GM12878 (cell line): ENCODE measurements at regions not wholly inside any gene's neighbourhood (a gene's known extent, or its start where the extent isn't known, plus 50 kb on each side); places are given as distances from the start of the nearest gene placed in this dataset.

Source experiments
- ATAC-seq: fragments of 200-7000 bp; cut with Tn5 transposase; 3 replicates; pipeline ENCODE4 v1.9.1; 2020; ENCODE audit warnings: mild to moderate bottlenecking, moderate library complexity
- BruUV-seq: library from RNA; stranded (reverse); fragments of 400-500 nt; replicated peaks from 2 replicates; lab custom pipeline; 2021; lab: Mats Ljungman, UMichigan
- CTCF ChIA-PET: fragments of 300-600 bp; sonication (Branson Sonifier 250); formaldehyde crosslinking; extraction: SDS; loops from one replicate; lab custom pipeline; 2021; ENCODE audit warnings: inconsistent platforms; lab: Yijun Ruan, JAX
- POLR2A ChIA-PET: fragments of 350-600 bp; formaldehyde crosslinking; extraction: SDS; loops from one replicate; lab custom pipeline; 2021; ENCODE audit warnings: inconsistent platforms; lab: Charles Lee
- RAD21 ChIA-PET: fragments of 300-600 bp; sonication (Branson Sonifier 250); formaldehyde crosslinking; loops from one replicate; lab custom pipeline; 2023; ENCODE audit warnings: antibody characterized with exemption; ENCODE audit not compliant: unreplicated experiment; lab: Charles Lee
- SMC1A ChIA-PET: fragments of 300-600 bp; sonication (Branson Sonifier 250); formaldehyde crosslinking; loops from one replicate; lab custom pipeline; 2023; ENCODE audit not compliant: unreplicated experiment, uncharacterized antibody; lab: Charles Lee
- DNase-seq: peaks from one replicate; pipeline ENCODE4 v3.0.0-alpha.2; 2011; ENCODE audit warnings: low read depth, low spot score
- FAIRE-seq: peaks from 3 replicates; lab custom pipeline; 2011; peaks lifted over from hg19 to GRCh38; lab: Jason Lieb, UNC
- H2AFZ ChIP-seq: 2 replicates; pipeline ENCODE4 v1.6.0; 2011; ENCODE audit warnings: low read depth, low read length, control low read depth; ENCODE audit not compliant: control insufficient read depth
- H3K27ac ChIP-seq: 2 replicates; pipeline ENCODE4 v1.5.1; 2011; ENCODE audit warnings: control low read depth; ENCODE audit not compliant: control insufficient read depth, insufficient read depth
- H3K27me3 ChIP-seq, 2 experiments: replicated peaks in 1 of 2; 2 replicates each; pipeline versions ENCODE4 v1.6.0 to v1.6.1; 2011; ENCODE audit warnings: low read length in 1 of 2; ENCODE audit not compliant: control insufficient read depth in 2 of 2, insufficient read depth in 2 of 2
- H3K36me3 ChIP-seq, 2 experiments: 2 replicates each; pipeline ENCODE4 v1.5.1; 2011; ENCODE audit warnings: low read length in 1 of 2; ENCODE audit not compliant: control insufficient read depth in 2 of 2, insufficient read depth in 2 of 2
- H3K4me1 ChIP-seq: 2 replicates; pipeline ENCODE4 v1.6.1; 2011; ENCODE audit warnings: mild to moderate bottlenecking, low read length, moderate library complexity, mixed read lengths; ENCODE audit not compliant: control insufficient read depth, insufficient read depth
- H3K4me2 ChIP-seq: 2 replicates; pipeline ENCODE4 v1.6.0; 2011; ENCODE audit warnings: control low read depth; ENCODE audit not compliant: control insufficient read depth, insufficient read depth
- H3K4me3 ChIP-seq: fragments of 200-600 bp; sonication (generic); 2 replicates; pipeline ENCODE4 v1.5.1; 2016
- H3K79me2 ChIP-seq: 2 replicates; pipeline ENCODE4 v1.6.0; 2011; ENCODE audit warnings: low read length; ENCODE audit not compliant: control insufficient read depth, insufficient read depth
- H3K9ac ChIP-seq: 2 replicates; pipeline ENCODE4 v1.8.0; 2011; ENCODE audit warnings: low read length, control low read depth, mixed read lengths; ENCODE audit not compliant: control insufficient read depth, insufficient read depth
- H3K9me3 ChIP-seq: replicated peaks from 3 replicates; pipeline ENCODE4 v1.5.1; 2011; ENCODE audit warnings: mild to moderate bottlenecking, low read length; ENCODE audit not compliant: control insufficient read depth, insufficient read depth
- H4K20me1 ChIP-seq: 2 replicates; pipeline ENCODE4 v1.6.0; 2011; ENCODE audit not compliant: control insufficient read depth, insufficient read depth
- BCLAF1 ChIP-seq: fragments of 450-650 bp; IDR thresholded peaks from 2 replicates; pipeline ENCODE4 v1.6.1; 2017; ENCODE audit warnings: antibody characterized with exemption, mild to moderate bottlenecking, moderate library complexity
- HDAC2 ChIP-seq: fragments of 200-600 bp; sonication (generic); IDR thresholded peaks from 2 replicates; pipeline ENCODE4 v1.6.1; 2017
- HDAC6 ChIP-seq: fragments of 200-600 bp; sonication (generic); IDR thresholded peaks from one replicate; pipeline ENCODE4 v1.8.0; 2017; ENCODE audit warnings: antibody characterized with exemption; ENCODE audit not compliant: unreplicated experiment
- IKZF1 ChIP-seq: fragments of 450-650 bp; conservative IDR thresholded peaks from 2 replicates; pipeline ENCODE4 v1.6.1; 2017; ENCODE audit warnings: antibody characterized with exemption, mild to moderate bottlenecking
- JUNB ChIP-seq: IDR thresholded peaks from 2 replicates; pipeline ENCODE4 v1.6.1; 2016; ENCODE audit warnings: antibody characterized with exemption, mild to moderate bottlenecking
- MEF2A ChIP-seq: IDR thresholded peaks from 2 replicates; pipeline ENCODE4 v1.6.1; 2011; ENCODE audit warnings: low read depth, mild to moderate bottlenecking, low read length, moderate library complexity; ENCODE audit not compliant: insufficient read depth
- MLLT1 ChIP-seq: fragments of 450-650 bp; IDR thresholded peaks from 2 replicates; pipeline ENCODE4 v1.6.1; 2016; ENCODE audit warnings: mild to moderate bottlenecking
- NFXL1 ChIP-seq: fragments of 450-650 bp; IDR thresholded peaks from 2 replicates; pipeline ENCODE4 v1.6.1; 2017; ENCODE audit warnings: antibody characterized with exemption, mild to moderate bottlenecking, borderline replicate concordance
- NFYA ChIP-seq: IDR thresholded peaks from 2 replicates; pipeline ENCODE4 v1.6.1; 2011; ENCODE audit warnings: low read depth, mild to moderate bottlenecking, low read length, improper control_type of control experiment, borderline replicate concordance
- SMAD5 ChIP-seq: IDR thresholded peaks from 2 replicates; pipeline ENCODE4 v1.6.1; 2016; ENCODE audit warnings: antibody characterized with exemption, low read depth
- WRNIP1 ChIP-seq: IDR thresholded peaks from 2 replicates; pipeline ENCODE4 v1.6.1; 2011; ENCODE audit warnings: low read depth, low read length, improper control_type of control experiment, borderline replicate concordance
- ZZZ3 ChIP-seq: IDR thresholded peaks from 2 replicates; pipeline ENCODE4 v1.6.1; 2011; ENCODE audit warnings: low read depth; ENCODE audit not compliant: control insufficient read depth, insufficient read length
- WGBS: methylation state at CpG from one replicate; pipeline ENCODE4 v1.1.6; 2016; ENCODE audit warnings: low lambda C conversion rate; ENCODE audit not compliant: insufficient replicate concordance, insufficient coverage; ENCODE audit errors: missing lambda C conversion rate; 5-methylcytosine and 5-hydroxymethylcytosine counted together
- in situ Hi-C: fragments of 300-500 bp; cut with MboI; formaldehyde crosslinking; loops from 9 replicates; pipeline ENCODE4 v1.14.3; 2018; ENCODE audit warnings: mixed read lengths
- intact Hi-C: fragments of 100-400 bp; cut with micrococcal nuclease; formaldehyde crosslinking; loops from one replicate; pipeline ENCODE4 v1.14.2; 2022; ENCODE audit not compliant: unreplicated experiment

GRCh38 chr2:65525616-65526231 lies 93.3 kb upstream of the SPRED2 start:
- CTCF ChIA-PET: interaction anchor here (0.7 to 1.6 kb wide), 5 partner anchors 9 to 87 kb away, joined by 3 to 8 read pairs (median 3); no protein-coding TSS in a partner anchor

GRCh38 chr2:65522922-65523321 lies 90.5 kb upstream of the SPRED2 start:
- Histone ChIP-seq H3K4me2 (no peak overlapping the region), H2AFZ (no peak overlapping the region), H3K36me3 (no peaks in the 10 kb centered on the region), H3K4me1 (no peaks in the 10 kb centered on the region), H3K79me2 (no peaks in the 10 kb centered on the region), H3K9me3 (no peaks in the 10 kb centered on the region; the same call in 2 of the 3 replicates), H3K4me3 (no peak overlapping the region), H4K20me1 (no peaks in the 10 kb centered on the region), H3K27me3 (no peaks in the 10 kb centered on the region; a peak in 2 of 4 replicates), H3K27ac (no peak overlapping the region), H3K9ac (no peak overlapping the region)
- no TSS peak for BruUV-seq
- DNase-seq (no peak), FAIRE-seq (no peak), ATAC-seq (no peak)
- ChIA-PET SMC1A (interaction anchor here (0.6 to 1.0 kb wide), 3 partner anchors 10 to 464 kb away, joined by 3 read pairs; no protein-coding TSS in a partner anchor), POLR2A (no interaction called here), CTCF (no interaction called here), RAD21 (no interaction called here)
- in situ Hi-C loops: no loop called here
- intact Hi-C loops: no loop called here
- WGBS: 19% methylated on average over 4 of the region's 4 CpGs
- TF ChIP-seq ZZZ3 (no peak), MLLT1 (no peak), WRNIP1 (no peak), NFYA (no peak), BCLAF1 (no peak), NFXL1 (no peak), SMAD5 (no peak), IKZF1 (no peak), JUNB (no peak), MEF2A (no peak), HDAC6 (no peak)

More at GRCh38 chr2:65525616-65526231, 93.3 kb upstream of the SPRED2 start:
- H3K4me1 ChIP-seq: no peaks in the 10 kb centered on the region
- no peak overlapping the region for H3K9ac ChIP-seq
- no peaks in the 10 kb centered on the region; a peak in 2 of 4 replicates for H3K27me3 ChIP-seq
- DNase-seq (no peak), ATAC-seq (no peak), FAIRE-seq (no peak)
- no peaks in the 10 kb centered on the region for H3K36me3 ChIP-seq
- WGBS: 21% methylated on average over 4 of the region's 4 CpGs
- POLR2A ChIA-PET: no interaction called here
- SMC1A ChIA-PET: interaction anchor here (0.6 to 0.9 kb wide), 4 partner anchors 13 to 679 kb away, joined by 3 read pairs; no protein-coding TSS in a partner anchor
- BruUV-seq: no TSS peak
- intact Hi-C loops: no loop called here
- H3K79me2 ChIP-seq: no peaks in the 10 kb centered on the region
- H2AFZ ChIP-seq: no peak overlapping the region
- no peak overlapping the region for H3K4me2 ChIP-seq
- H3K9me3 ChIP-seq: no peaks in the 10 kb centered on the region
- H4K20me1 ChIP-seq: no peaks in the 10 kb centered on the region
- no peak overlapping the region for H3K27ac ChIP-seq
- RAD21 ChIA-PET: interaction anchor here (0.8 kb wide), 2 partner anchors 19 to 89 kb away, joined by 3 read pairs; no protein-coding TSS in a partner anchor
- no peak overlapping the region for H3K4me3 ChIP-seq
- in situ Hi-C loops: no loop called here
- TF ChIP-seq HDAC2: no peak
